ENCODE measurements at regions not wholly inside any gene's neighbourhood (a gene's known extent, or its start where the extent isn't known, plus 50 kb on each side); places are given as distances from the start of the nearest gene placed in this dataset.

- no peak overlapping the region for H3K4me3 ChIP-seq (ENCODE audit: low read depth, low read length)
- TF ChIP-seq CTCF (IDR thresholded peaks at IDR 0.05; ENCODE audit: insufficient read depth, low read length, severe bottlenecking) = no peak
- DNase-seq (ENCODE audit: low read depth) (peak; percentile 40), FAIRE-seq (no peak)
- H3K27me3 ChIP-seq (ENCODE audit: control insufficient read depth, insufficient read depth, low read length) = peaks cover 31% of the 10 kb centered on the region
- H3K36me3 ChIP-seq (ENCODE audit: control insufficient read depth, insufficient read depth, low read length) = no peaks in the 10 kb centered on the region
Observed at GRCh38 chr11:110903830-110904229, 191.6 kb upstream of the ARHGAP20 start.

- TF ChIP-seq CTCF (IDR thresholded peaks at IDR 0.05; ENCODE audit: insufficient read depth, low read length, severe bottlenecking) = no peak
- Histone ChIP-seq H3K36me3 (ENCODE audit: control insufficient read depth, insufficient read depth, low read length) (no peaks in the 10 kb centered on the region), H3K4me3 (ENCODE audit: low read depth, low read length) (no peak overlapping the region), H3K27me3 (ENCODE audit: control insufficient read depth, insufficient read depth, low read length) (peaks cover 31% of the 10 kb centered on the region)
- DNase-seq (ENCODE audit: low read depth) (no peak), FAIRE-seq (no peak)
Observed at GRCh38 chr11:110903378-110903777, 191.1 kb upstream of the ARHGAP20 start.

GRCh38 chr11:110901441-110901840 lies 189.2 kb upstream of the ARHGAP20 start:
- DNase-seq (ENCODE audit: low read depth) (no peak), FAIRE-seq (no peak)
- Histone ChIP-seq H3K27me3 (ENCODE audit: control insufficient read depth, insufficient read depth, low read length) (peaks cover 32% of the 10 kb centered on the region), H3K36me3 (ENCODE audit: control insufficient read depth, insufficient read depth, low read length) (no peaks in the 10 kb centered on the region), H3K4me3 (ENCODE audit: low read depth, low read length) (no peak overlapping the region)
- no peak for TF ChIP-seq CTCF (IDR thresholded peaks at IDR 0.05; ENCODE audit: insufficient read depth, low read length, severe bottlenecking)

GRCh38 chr11:110900426-110900825 lies 188.2 kb upstream of the ARHGAP20 start:
- Histone ChIP-seq H3K36me3 (ENCODE audit: control insufficient read depth, insufficient read depth, low read length) (no peaks in the 10 kb centered on the region), H3K4me3 (ENCODE audit: low read depth, low read length) (no peak overlapping the region), H3K27me3 (ENCODE audit: control insufficient read depth, insufficient read depth, low read length) (peaks cover 25% of the 10 kb centered on the region)
- DNase-seq (ENCODE audit: low read depth) (no peak), FAIRE-seq (no peak)
- no peak for TF ChIP-seq CTCF (IDR thresholded peaks at IDR 0.05; ENCODE audit: insufficient read depth, low read length, severe bottlenecking)

- no peak for TF ChIP-seq CTCF (IDR thresholded peaks at IDR 0.05; ENCODE audit: insufficient read depth, low read length, severe bottlenecking)
- Histone ChIP-seq H3K36me3 (ENCODE audit: control insufficient read depth, insufficient read depth, low read length) (no peaks in the 10 kb centered on the region), H3K27me3 (ENCODE audit: control insufficient read depth, insufficient read depth, low read length) (peaks cover 10% of the 10 kb centered on the region), H3K4me3 (ENCODE audit: low read depth, low read length) (no peak overlapping the region)
- no peak for DNase-seq (ENCODE audit: low read depth)
- no peak for FAIRE-seq
Observed at GRCh38 chr11:110897035-110897434, 184.8 kb upstream of the ARHGAP20 start.

- FAIRE-seq (no peak), DNase-seq (ENCODE audit: low read depth) (no peak)
- Histone ChIP-seq H3K4me3 (ENCODE audit: low read depth, low read length) (no peak overlapping the region), H3K36me3 (ENCODE audit: control insufficient read depth, insufficient read depth, low read length) (no peaks in the 10 kb centered on the region), H3K27me3 (ENCODE audit: control insufficient read depth, insufficient read depth, low read length) (peaks cover 7% of the 10 kb centered on the region)
- TF ChIP-seq CTCF (IDR thresholded peaks at IDR 0.05; ENCODE audit: insufficient read depth, low read length, severe bottlenecking) = no peak
Observed at GRCh38 chr11:110896358-110896757, 184.1 kb upstream of the ARHGAP20 start.

Data from bronchial epithelial cell (primary cell).